ENCODE measurements at regions not wholly inside any gene's neighbourhood (a gene's known extent, or its start where the extent isn't known, plus 50 kb on each side); places are given as distances from the start of the nearest gene placed in this dataset.

- peaks cover 2% of the 10 kb centered on the region for H3K36me3 Mint-ChIP-seq (ENCODE audit: low read depth)
- peaks cover 35% of the 10 kb centered on the region for H3K9me3 Mint-ChIP-seq (ENCODE audit: low read depth)
- H3K4me1 Mint-ChIP-seq (ENCODE audit: low read depth), result no peaks in the 10 kb centered on the region
- H3K4me3 Mint-ChIP-seq (ENCODE audit: unreplicated experiment), result no peak overlapping the region
- H3K27me3 Mint-ChIP-seq (ENCODE audit: low read depth), result no peaks in the 10 kb centered on the region
- H3K27ac Mint-ChIP-seq (ENCODE audit: unreplicated experiment), result no peak overlapping the region
- no peak for TF ChIP-seq CTCF (IDR thresholded peaks at IDR 0.05)
- no peak for DNase-seq (ENCODE audit: low spot score)
These were observed 322.2 kb downstream of the TMEM121 start for GRCh38 chr14:105848570-105848969.

- no peak for TF ChIP-seq CTCF (IDR thresholded peaks at IDR 0.05)
- Mint-ChIP-seq H3K27ac (ENCODE audit: unreplicated experiment) (no peak overlapping the region), H3K36me3 (ENCODE audit: low read depth) (peaks cover 4% of the 10 kb centered on the region), H3K27me3 (ENCODE audit: low read depth) (no peaks in the 10 kb centered on the region), H3K4me3 (ENCODE audit: unreplicated experiment) (no peak overlapping the region), H3K4me1 (ENCODE audit: low read depth) (no peaks in the 10 kb centered on the region), H3K9me3 (ENCODE audit: low read depth) (peaks cover 37% of the 10 kb centered on the region)
- no peak for DNase-seq (ENCODE audit: low spot score)
These were observed 323.7 kb downstream of the TMEM121 start for GRCh38 chr14:105849933-105850626.

GRCh38 chr14:105850853-105851581, 324.6 kb downstream of the TMEM121 start:
- Mint-ChIP-seq H3K27ac (ENCODE audit: unreplicated experiment) (no peak overlapping the region), H3K27me3 (ENCODE audit: low read depth) (no peaks in the 10 kb centered on the region), H3K4me1 (ENCODE audit: low read depth) (no peaks in the 10 kb centered on the region), H3K4me3 (ENCODE audit: unreplicated experiment) (no peak overlapping the region), H3K9me3 (ENCODE audit: low read depth) (peaks cover 36% of the 10 kb centered on the region), H3K36me3 (ENCODE audit: low read depth) (peaks cover 4% of the 10 kb centered on the region)
- TF ChIP-seq CTCF (IDR thresholded peaks at IDR 0.05), result no peak
- DNase-seq (ENCODE audit: low spot score), result no peak

- no peaks in the 10 kb centered on the region for H3K4me1 Mint-ChIP-seq (ENCODE audit: low read depth)
- H3K36me3 Mint-ChIP-seq (ENCODE audit: low read depth), result peaks cover 4% of the 10 kb centered on the region
- no peaks in the 10 kb centered on the region for H3K27me3 Mint-ChIP-seq (ENCODE audit: low read depth)
- peaks cover 30% of the 10 kb centered on the region for H3K9me3 Mint-ChIP-seq (ENCODE audit: low read depth)
- TF ChIP-seq CTCF (IDR thresholded peaks at IDR 0.05), result no peak
- no peak overlapping the region for H3K4me3 Mint-ChIP-seq (ENCODE audit: unreplicated experiment)
- no peak for DNase-seq (ENCODE audit: low spot score)
- no peak overlapping the region for H3K27ac Mint-ChIP-seq (ENCODE audit: unreplicated experiment)
These were observed 325.5 kb downstream of the TMEM121 start for GRCh38 chr14:105851716-105852377.

- no peaks in the 10 kb centered on the region for H3K27me3 Mint-ChIP-seq (ENCODE audit: low read depth)
- TF ChIP-seq CTCF (IDR thresholded peaks at IDR 0.05), result no peak
- H3K4me3 Mint-ChIP-seq (ENCODE audit: unreplicated experiment), result no peak overlapping the region
- H3K36me3 Mint-ChIP-seq (ENCODE audit: low read depth), result peaks cover 4% of the 10 kb centered on the region
- DNase-seq (ENCODE audit: low spot score), result no peak
- no peaks in the 10 kb centered on the region for H3K4me1 Mint-ChIP-seq (ENCODE audit: low read depth)
- no peak overlapping the region for H3K27ac Mint-ChIP-seq (ENCODE audit: unreplicated experiment)
- H3K9me3 Mint-ChIP-seq (ENCODE audit: low read depth), result peaks cover 29% of the 10 kb centered on the region
These were observed 326.1 kb downstream of the TMEM121 start for GRCh38 chr14:105852378-105853088.

All from chondrocyte (in vitro differentiated cells).